ENCODE measurements at regions not wholly inside any gene's neighbourhood (a gene's known extent, or its start where the extent isn't known, plus 50 kb on each side); places are given as distances from the start of the nearest gene placed in this dataset.

GRCh38 chr11:19478891-19479290 is 233.7 kb upstream of the NAV2 start:
- intact Hi-C loops (cut with DNase I; ENCODE audit: low total_unique reads), result no loop called here

GRCh38 chr11:19474954-19475721 is 234.4 kb upstream of the E2F8 start:
- no peak for DNase-seq (ENCODE audit: low spot score in 2 of 2)
- no peaks in the 10 kb centered on the region for H3K4me1 ChIP-seq
- H3K27ac ChIP-seq, result no peak overlapping the region
- H3K9me3 ChIP-seq, result no peaks in the 10 kb centered on the region
- intact Hi-C loops (cut with DNase I; ENCODE audit: low total_unique reads), result no loop called here
- H3K27me3 ChIP-seq, result no peaks in the 10 kb centered on the region
- no peak for TF ChIP-seq CTCF (IDR thresholded peaks at IDR 0.05)
- TF ChIP-seq POLR2A (IDR thresholded peaks at IDR 0.05), result no peak
- no peak for TF ChIP-seq POLR2AphosphoS5 (IDR thresholded peaks at IDR 0.05)
- no peaks in the 10 kb centered on the region for H3K36me3 ChIP-seq
- no peak overlapping the region for H3K4me3 ChIP-seq

More at GRCh38 chr11:19478891-19479290, 233.7 kb upstream of the NAV2 start:
- no peak overlapping the region for H3K27ac ChIP-seq
- no peak for TF ChIP-seq CTCF (IDR thresholded peaks at IDR 0.05)
- no peak for TF ChIP-seq POLR2A (IDR thresholded peaks at IDR 0.05)
- no peak for TF ChIP-seq POLR2AphosphoS5 (IDR thresholded peaks at IDR 0.05)
- no peaks in the 10 kb centered on the region for H3K36me3 ChIP-seq
- H3K9me3 ChIP-seq, result no peaks in the 10 kb centered on the region
- H3K27me3 ChIP-seq, result no peaks in the 10 kb centered on the region
- no peaks in the 10 kb centered on the region for H3K4me1 ChIP-seq
- no peak for DNase-seq (ENCODE audit: low spot score in 2 of 2)
- H3K4me3 ChIP-seq, result no peak overlapping the region

- Histone ChIP-seq H3K36me3 (no peaks in the 10 kb centered on the region), H3K4me1 (no peaks in the 10 kb centered on the region), H3K4me3 (no peak overlapping the region), H3K27me3 (no peaks in the 10 kb centered on the region), H3K9me3 (no peaks in the 10 kb centered on the region), H3K27ac (no peak overlapping the region)
- intact Hi-C loops (cut with DNase I; ENCODE audit: low total_unique reads), result no loop called here
- no peak for TF ChIP-seq POLR2AphosphoS5 (IDR thresholded peaks at IDR 0.05)
- no peak for TF ChIP-seq POLR2A (IDR thresholded peaks at IDR 0.05)
- no peak for TF ChIP-seq CTCF (IDR thresholded peaks at IDR 0.05)
- DNase-seq (ENCODE audit: low spot score in 2 of 2), result no peak
Measured at GRCh38 chr11:19474211-19474610, 233.5 kb upstream of the E2F8 start.

GRCh38 chr11:19472679-19473078 is 231.9 kb upstream of the E2F8 start:
- no peaks in the 10 kb centered on the region for H3K9me3 ChIP-seq
- no peaks in the 10 kb centered on the region for H3K27me3 ChIP-seq
- H3K4me3 ChIP-seq, result no peak overlapping the region
- no peak overlapping the region for H3K27ac ChIP-seq
- intact Hi-C loops (cut with DNase I; ENCODE audit: low total_unique reads), result no loop called here
- H3K4me1 ChIP-seq, result no peaks in the 10 kb centered on the region
- DNase-seq (ENCODE audit: low spot score in 2 of 2), result no peak
- no peak for TF ChIP-seq CTCF (IDR thresholded peaks at IDR 0.05)
- TF ChIP-seq POLR2A (IDR thresholded peaks at IDR 0.05), result no peak
- TF ChIP-seq POLR2AphosphoS5 (IDR thresholded peaks at IDR 0.05), result no peak
- H3K36me3 ChIP-seq, result no peaks in the 10 kb centered on the region

GRCh38 chr11:19467904-19468303 is 227.2 kb upstream of the E2F8 start:
- TF ChIP-seq CTCF (IDR thresholded peaks at IDR 0.05), result no peak
- TF ChIP-seq POLR2AphosphoS5 (IDR thresholded peaks at IDR 0.05), result no peak
- no peak for TF ChIP-seq POLR2A (IDR thresholded peaks at IDR 0.05)
- no peaks in the 10 kb centered on the region for H3K4me1 ChIP-seq
- H3K9me3 ChIP-seq, result no peaks in the 10 kb centered on the region
- DNase-seq (ENCODE audit: low spot score in 2 of 2), result no peak
- no peak overlapping the region for H3K27ac ChIP-seq
- no peaks in the 10 kb centered on the region for H3K36me3 ChIP-seq
- no peak overlapping the region for H3K4me3 ChIP-seq
- intact Hi-C loops (cut with DNase I; ENCODE audit: low total_unique reads), result no loop called here
- peaks cover 0 to 3% of the 10 kb centered on the region in 2 donors for H3K27me3 ChIP-seq

Measured in breast epithelium (tissue), 4 donors.